PC-3 (cell line): ENCODE measurements at regions not wholly inside any gene's neighbourhood (a gene's known extent, or its start where the extent isn't known, plus 50 kb on each side); places are given as distances from the start of the nearest gene placed in this dataset.

Source experiments
- ATAC-seq: fragments of 200-7000 bp; cut with Tn5 transposase; 2 replicates; pipeline ENCODE4 v1.9.1; 2020; ENCODE audit warnings: mild to moderate bottlenecking, moderate library complexity
- BruUV-seq: library from RNA; stranded (reverse); fragments of 400-500 nt; replicated peaks from 2 replicates; lab custom pipeline; 2021; lab: Mats Ljungman, UMichigan
- CTCF ChIA-PET: fragments of 300-600 bp; sonication (Branson Sonifier 250); formaldehyde crosslinking; loops from one replicate; lab custom pipeline; 2022; ENCODE audit warnings: antibody characterized with exemption; lab: Charles Lee
- POLR2A ChIA-PET: fragments of 300-600 bp; sonication (Branson Sonifier 250); formaldehyde crosslinking; loops from one replicate; lab custom pipeline; 2022; ENCODE audit warnings: antibody characterized with exemption; ENCODE audit not compliant: unreplicated experiment; lab: Charles Lee
- DNase-seq: peaks from one replicate; pipeline ENCODE4 v3.0.0-alpha.2; 2015
- H2AFZ ChIP-seq: fragments of 300-600 bp; sonication (generic); 2 replicates; pipeline ENCODE4 v1.6.0; 2016; ENCODE audit warnings: antibody characterized with exemption, low read length
- H3F3A ChIP-seq: fragments of 300-600 bp; sonication (generic); one replicate; pipeline ENCODE4 v1.6.0; 2017; ENCODE audit warnings: antibody characterized with exemption, low read length, control low read depth, mild to moderate bottlenecking; ENCODE audit not compliant: unreplicated experiment
- H3K27ac ChIP-seq: fragments of 300-600 bp; sonication (generic); 2 replicates; pipeline ENCODE4 v1.5.1; 2016; ENCODE audit warnings: mild to moderate bottlenecking, low read length
- H3K27me3 ChIP-seq: fragments of 300-600 bp; sonication (generic); 2 replicates; pipeline ENCODE4 v1.6.1; 2016; ENCODE audit warnings: low read length, mixed read lengths
- H3K36me3 ChIP-seq: fragments of 300-600 bp; sonication (generic); 2 replicates; pipeline ENCODE4 v1.6.1; 2016; ENCODE audit warnings: low read depth, mixed run types, low read length, mixed read lengths
- H3K4me1 ChIP-seq: fragments of 300-600 bp; sonication (generic); 2 replicates; pipeline ENCODE4 v1.5.1; 2016; ENCODE audit warnings: low read length; ENCODE audit not compliant: insufficient read depth
- H3K4me2 ChIP-seq: fragments of 300-600 bp; sonication (generic); 2 replicates; pipeline ENCODE4 v1.6.0; 2016; ENCODE audit warnings: low read length
- H3K4me3 ChIP-seq: fragments of 300-600 bp; sonication (generic); 2 replicates; pipeline ENCODE4 v1.5.1; 2016; ENCODE audit warnings: mild to moderate bottlenecking, low read length, mixed read lengths
- H3K79me2 ChIP-seq: fragments of 300-600 bp; sonication (generic); 2 replicates; pipeline ENCODE4 v1.6.1; 2017; ENCODE audit warnings: low read length, mixed read lengths
- H3K9ac ChIP-seq: fragments of 300-600 bp; sonication (generic); 2 replicates; pipeline ENCODE4 v1.6.0; 2016; ENCODE audit warnings: mild to moderate bottlenecking, low read length
- H3K9me2 ChIP-seq: fragments of 300-600 bp; sonication (generic); replicated peaks from 2 replicates; pipeline ENCODE4 v1.6.1; 2016; ENCODE audit warnings: mixed run types, low read length, mixed read lengths
- H3K9me3 ChIP-seq: fragments of 300-600 bp; sonication (generic); 2 replicates; pipeline ENCODE4 v1.6.1; 2016; ENCODE audit warnings: low read length, mixed read lengths
- H4K20me1 ChIP-seq: fragments of 300-600 bp; sonication (generic); 2 replicates; pipeline ENCODE4 v1.6.1; 2016; ENCODE audit warnings: low read length, mixed read lengths
- EZH2 ChIP-seq: fragments of 300-600 bp; sonication (generic); IDR thresholded peaks from one replicate; pipeline ENCODE4 v1.6.1; 2017; ENCODE audit warnings: antibody characterized with exemption, mild to moderate bottlenecking, low read length; ENCODE audit not compliant: unreplicated experiment
- EZH2phosphoT487 ChIP-seq: fragments of 300-600 bp; sonication (generic); IDR thresholded peaks from 2 replicates; pipeline ENCODE4 v1.6.1; 2018; ENCODE audit warnings: mild to moderate bottlenecking, antibody characterized with exemption, low read length, borderline replicate concordance
- intact Hi-C: fragments of 100-400 bp; cut with micrococcal nuclease; formaldehyde crosslinking; loops from 2 replicates; pipeline ENCODE4 v1.9.0; 2023
- TF ChIP-seq, protein P1 (sequence below): fragments of 300-600 bp; sonication (generic); conservative IDR thresholded peaks from 2 replicates; pipeline ENCODE4 v1.5.1; 2017; ENCODE audit warnings: antibody characterized with exemption, low read depth, mild to moderate bottlenecking, low read length

DNA sequence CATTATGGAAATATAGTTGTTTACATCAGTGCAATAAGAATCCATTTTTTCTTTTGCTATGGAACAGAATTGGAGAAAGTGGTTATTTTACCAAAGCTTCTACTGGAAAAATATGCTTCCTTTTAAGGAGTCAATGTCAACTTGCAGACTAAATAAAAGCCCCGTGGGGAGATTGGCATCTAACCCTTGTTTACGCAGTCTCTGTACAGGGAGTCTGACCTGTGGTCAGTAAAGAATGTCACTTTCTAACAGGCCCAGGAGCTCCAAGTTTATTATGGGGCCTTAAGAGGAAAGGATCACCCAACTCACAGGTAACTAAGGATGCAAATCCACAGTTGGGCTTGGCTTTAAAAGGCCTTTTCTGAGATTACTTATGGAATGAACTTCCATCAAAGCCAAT lies 1751.2 kb downstream of the SI start:
- peak; percentile 47 for DNase-seq
- no TSS peak for BruUV-seq
- H3K79me2 ChIP-seq: no peaks in the 10 kb centered on the region
- no peak overlapping the region for H3K27ac ChIP-seq
- intact Hi-C loops: no loop called here
- TF ChIP-seq, protein P1, sequence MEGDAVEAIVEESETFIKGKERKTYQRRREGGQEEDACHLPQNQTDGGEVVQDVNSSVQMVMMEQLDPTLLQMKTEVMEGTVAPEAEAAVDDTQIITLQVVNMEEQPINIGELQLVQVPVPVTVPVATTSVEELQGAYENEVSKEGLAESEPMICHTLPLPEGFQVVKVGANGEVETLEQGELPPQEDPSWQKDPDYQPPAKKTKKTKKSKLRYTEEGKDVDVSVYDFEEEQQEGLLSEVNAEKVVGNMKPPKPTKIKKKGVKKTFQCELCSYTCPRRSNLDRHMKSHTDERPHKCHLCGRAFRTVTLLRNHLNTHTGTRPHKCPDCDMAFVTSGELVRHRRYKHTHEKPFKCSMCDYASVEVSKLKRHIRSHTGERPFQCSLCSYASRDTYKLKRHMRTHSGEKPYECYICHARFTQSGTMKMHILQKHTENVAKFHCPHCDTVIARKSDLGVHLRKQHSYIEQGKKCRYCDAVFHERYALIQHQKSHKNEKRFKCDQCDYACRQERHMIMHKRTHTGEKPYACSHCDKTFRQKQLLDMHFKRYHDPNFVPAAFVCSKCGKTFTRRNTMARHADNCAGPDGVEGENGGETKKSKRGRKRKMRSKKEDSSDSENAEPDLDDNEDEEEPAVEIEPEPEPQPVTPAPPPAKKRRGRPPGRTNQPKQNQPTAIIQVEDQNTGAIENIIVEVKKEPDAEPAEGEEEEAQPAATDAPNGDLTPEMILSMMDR: no peak
- TF ChIP-seq EZH2: no peak
- no peak for TF ChIP-seq EZH2phosphoT487
- H3K36me3 ChIP-seq: no peaks in the 10 kb centered on the region
- H3K4me2 ChIP-seq: no peak overlapping the region
- H3K9ac ChIP-seq: no peak overlapping the region
- H4K20me1 ChIP-seq: no peaks in the 10 kb centered on the region
- ATAC-seq: peak; percentile 89
- H3F3A ChIP-seq: no peaks in the 10 kb centered on the region
- H3K27me3 ChIP-seq: no peaks in the 10 kb centered on the region
- H2AFZ ChIP-seq: no peak overlapping the region
- H3K9me3 ChIP-seq: no peaks in the 10 kb centered on the region; the same call in 1 of the 2 replicates
- H3K9me2 ChIP-seq: no peaks in the 10 kb centered on the region
- POLR2A ChIA-PET: no interaction called here
- H3K4me3 ChIP-seq: no peak overlapping the region
- CTCF ChIA-PET: interaction anchor here (0.6 kb wide), 1 partner anchor 1778 kb away, joined by 3 read pairs; no protein-coding TSS in a partner anchor
- peaks cover 9% of the 10 kb centered on the region for H3K4me1 ChIP-seq

DNA sequence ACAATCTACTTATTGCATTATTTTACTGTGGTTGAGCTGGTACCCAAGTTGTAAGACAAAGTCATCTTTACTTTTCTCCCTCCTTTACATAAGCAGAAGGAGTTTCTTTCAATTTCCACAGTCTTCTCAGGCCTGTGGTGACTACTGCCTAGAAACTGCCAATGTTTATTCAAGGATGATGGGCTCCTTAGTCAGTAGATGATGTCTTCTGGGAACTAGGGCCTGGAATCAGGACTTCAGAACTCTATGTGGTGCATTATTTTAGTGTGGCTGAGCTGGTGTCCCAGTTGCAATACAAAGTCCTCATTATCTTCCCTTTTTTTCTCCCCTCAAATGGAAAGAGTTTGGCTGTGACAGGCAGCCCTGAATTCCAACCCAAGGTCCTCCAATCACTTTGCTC lies 1762.5 kb downstream of the SI start:
- CTCF ChIA-PET: no interaction called here
- H3K9me3 ChIP-seq: no peaks in the 10 kb centered on the region
- no TSS peak for BruUV-seq
- H3K27ac ChIP-seq: peak overlapping the region; percentile 88
- H3K36me3 ChIP-seq: no peaks in the 10 kb centered on the region
- peak overlapping the region; percentile 53 for H3K4me2 ChIP-seq
- peak overlapping the region; percentile 51; the same call in 1 of the 2 replicates for H3K9ac ChIP-seq
- H3K27me3 ChIP-seq: no peaks in the 10 kb centered on the region
- H3K79me2 ChIP-seq: no peaks in the 10 kb centered on the region
- peaks cover 19% of the 10 kb centered on the region for H3K4me1 ChIP-seq
- H2AFZ ChIP-seq: no peak overlapping the region
- intact Hi-C loops: no loop called here
- no peaks in the 10 kb centered on the region for H3F3A ChIP-seq
- POLR2A ChIA-PET: no interaction called here
- TF ChIP-seq, protein P1: no peak
- no peak overlapping the region for H3K4me3 ChIP-seq
- no peaks in the 10 kb centered on the region for H3K9me2 ChIP-seq
- DNase-seq (peak; percentile 85), ATAC-seq (peak; percentile 98)
- H4K20me1 ChIP-seq: no peaks in the 10 kb centered on the region

DNA sequence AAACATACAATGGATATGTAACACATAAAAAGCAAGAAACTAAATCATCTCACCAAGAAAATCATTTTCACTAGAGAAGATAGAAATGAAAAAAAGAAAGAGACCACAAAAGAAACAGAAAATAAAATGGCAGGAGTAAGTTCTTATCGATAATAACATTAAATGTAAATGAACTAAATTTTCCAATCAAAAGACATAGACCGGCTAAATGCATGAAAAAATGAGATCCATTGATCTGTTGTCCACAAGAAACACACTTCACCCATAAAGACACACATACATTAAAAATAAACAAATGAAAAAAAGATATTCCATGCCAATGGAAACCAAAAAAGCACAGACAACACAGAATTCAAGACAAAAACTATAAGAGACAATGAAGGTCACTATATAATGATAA lies 1771.9 kb downstream of the SI start:
- H3K27ac ChIP-seq: no peak overlapping the region
- no TSS peak for BruUV-seq
- DNase-seq (no peak), ATAC-seq (no peak)
- intact Hi-C loops: no loop called here
- H3F3A ChIP-seq: no peaks in the 10 kb centered on the region
- no peaks in the 10 kb centered on the region for H3K27me3 ChIP-seq
- H3K4me2 ChIP-seq: no peak overlapping the region
- TF ChIP-seq EZH2 (no peak), EZH2phosphoT487 (no peak)
- TF ChIP-seq, protein P1: no peak
- H3K36me3 ChIP-seq: no peaks in the 10 kb centered on the region
- peaks cover 11% of the 10 kb centered on the region for H3K9me3 ChIP-seq
- ChIA-PET POLR2A (no interaction called here), CTCF (no interaction called here)
- no peaks in the 10 kb centered on the region for H3K79me2 ChIP-seq
- H3K4me3 ChIP-seq: no peak overlapping the region
- H3K4me1 ChIP-seq: no peaks in the 10 kb centered on the region
- H2AFZ ChIP-seq: no peak overlapping the region
- no peaks in the 10 kb centered on the region for H3K9me2 ChIP-seq
- no peaks in the 10 kb centered on the region for H4K20me1 ChIP-seq
- H3K9ac ChIP-seq: no peak overlapping the region
